ENCODE measurements at regions not wholly inside any gene's neighbourhood (a gene's known extent, or its start where the extent isn't known, plus 50 kb on each side); places are given as distances from the start of the nearest gene placed in this dataset.

GRCh38 chr11:109798521-109798920 lies 294.7 kb upstream of the ZC3H12C start:
- H3K27ac Mint-ChIP-seq = no peak overlapping the region
- H3K27me3 Mint-ChIP-seq = no peaks in the 10 kb centered on the region

GRCh38 chr11:109799604-109800003 lies 293.6 kb upstream of the ZC3H12C start:
- H3K27me3 Mint-ChIP-seq = no peaks in the 10 kb centered on the region
- no peak for ATAC-seq (replicated peaks)
- peaks cover 5% of the 10 kb centered on the region for H3K9me3 Mint-ChIP-seq
- H3K4me3 Mint-ChIP-seq = no peak overlapping the region
- H3K36me3 Mint-ChIP-seq (ENCODE audit: low read depth) = no peaks in the 10 kb centered on the region
- H3K4me1 Mint-ChIP-seq = no peaks in the 10 kb centered on the region
- H3K27ac Mint-ChIP-seq = no peak overlapping the region

More at GRCh38 chr11:109798521-109798920, 294.7 kb upstream of the ZC3H12C start:
- no peak overlapping the region for H3K4me3 Mint-ChIP-seq
- ATAC-seq (replicated peaks) = no peak
- H3K9me3 Mint-ChIP-seq = peaks cover 5% of the 10 kb centered on the region
- H3K4me1 Mint-ChIP-seq = no peaks in the 10 kb centered on the region
- no peaks in the 10 kb centered on the region for H3K36me3 Mint-ChIP-seq (ENCODE audit: low read depth)

- H3K9me3 Mint-ChIP-seq = peaks cover 8% of the 10 kb centered on the region
- H3K36me3 Mint-ChIP-seq (ENCODE audit: low read depth) = no peaks in the 10 kb centered on the region
- H3K4me3 Mint-ChIP-seq = no peak overlapping the region
- no peak for ATAC-seq (replicated peaks)
- no peaks in the 10 kb centered on the region for H3K4me1 Mint-ChIP-seq
- no peaks in the 10 kb centered on the region for H3K27me3 Mint-ChIP-seq
- H3K27ac Mint-ChIP-seq = no peak overlapping the region
These were observed 288.3 kb upstream of the ZC3H12C start for GRCh38 chr11:109804911-109805310.

GRCh38 chr11:109806205-109806604 lies 287.0 kb upstream of the ZC3H12C start:
- no peaks in the 10 kb centered on the region for H3K27me3 Mint-ChIP-seq
- no peak overlapping the region for H3K27ac Mint-ChIP-seq
- H3K9me3 Mint-ChIP-seq = peaks cover 8% of the 10 kb centered on the region
- H3K36me3 Mint-ChIP-seq (ENCODE audit: low read depth) = no peaks in the 10 kb centered on the region
- ATAC-seq (replicated peaks) = no peak
- H3K4me1 Mint-ChIP-seq = no peaks in the 10 kb centered on the region
- no peak overlapping the region for H3K4me3 Mint-ChIP-seq

- H3K36me3 Mint-ChIP-seq (ENCODE audit: low read depth) = no peaks in the 10 kb centered on the region
- no peak overlapping the region for H3K4me3 Mint-ChIP-seq
- no peak overlapping the region for H3K27ac Mint-ChIP-seq
- no peak for ATAC-seq (replicated peaks)
- no peaks in the 10 kb centered on the region for H3K4me1 Mint-ChIP-seq
- H3K27me3 Mint-ChIP-seq = no peaks in the 10 kb centered on the region
- H3K9me3 Mint-ChIP-seq = peaks cover 3% of the 10 kb centered on the region
These were observed 284.6 kb upstream of the ZC3H12C start for GRCh38 chr11:109808569-109808968.

GRCh38 chr11:109814824-109815223 lies 278.4 kb upstream of the ZC3H12C start:
- Mint-ChIP-seq H3K9me3 (no peaks in the 10 kb centered on the region), H3K36me3 (ENCODE audit: low read depth) (no peaks in the 10 kb centered on the region), H3K4me3 (no peak overlapping the region), H3K27ac (no peak overlapping the region), H3K27me3 (no peaks in the 10 kb centered on the region), H3K4me1 (no peaks in the 10 kb centered on the region)
- ATAC-seq (replicated peaks) = no peak

GRCh38 chr11:109815500-109816150 lies 277.6 kb upstream of the ZC3H12C start:
- Mint-ChIP-seq H3K4me3 (no peak overlapping the region), H3K4me1 (no peaks in the 10 kb centered on the region), H3K9me3 (no peaks in the 10 kb centered on the region), H3K27ac (no peak overlapping the region), H3K36me3 (ENCODE audit: low read depth) (no peaks in the 10 kb centered on the region), H3K27me3 (no peaks in the 10 kb centered on the region)
- ATAC-seq (replicated peaks) = no peak

- H3K27ac Mint-ChIP-seq = no peak overlapping the region
- H3K27me3 Mint-ChIP-seq = no peaks in the 10 kb centered on the region
- ATAC-seq (replicated peaks) = no peak
- H3K36me3 Mint-ChIP-seq (ENCODE audit: low read depth) = no peaks in the 10 kb centered on the region
- H3K4me3 Mint-ChIP-seq = no peak overlapping the region
- H3K4me1 Mint-ChIP-seq = no peaks in the 10 kb centered on the region
- H3K9me3 Mint-ChIP-seq = no peaks in the 10 kb centered on the region
These were observed 274.9 kb upstream of the ZC3H12C start for GRCh38 chr11:109818290-109818689.

GRCh38 chr11:109819410-109819809 lies 273.8 kb upstream of the ZC3H12C start:
- no peak overlapping the region for H3K4me3 Mint-ChIP-seq
- H3K4me1 Mint-ChIP-seq = no peaks in the 10 kb centered on the region
- ATAC-seq (replicated peaks) = no peak
- H3K9me3 Mint-ChIP-seq = no peaks in the 10 kb centered on the region
- H3K27me3 Mint-ChIP-seq = no peaks in the 10 kb centered on the region
- no peaks in the 10 kb centered on the region for H3K36me3 Mint-ChIP-seq (ENCODE audit: low read depth)
- H3K27ac Mint-ChIP-seq = no peak overlapping the region

- Mint-ChIP-seq H3K9me3 (no peaks in the 10 kb centered on the region), H3K27me3 (no peaks in the 10 kb centered on the region), H3K36me3 (ENCODE audit: low read depth) (no peaks in the 10 kb centered on the region), H3K4me1 (no peaks in the 10 kb centered on the region), H3K4me3 (no peak overlapping the region), H3K27ac (no peak overlapping the region)
- ATAC-seq (replicated peaks) = no peak
These were observed 271.7 kb upstream of the ZC3H12C start for GRCh38 chr11:109821511-109821910.

- no peaks in the 10 kb centered on the region for H3K27me3 Mint-ChIP-seq
- H3K4me1 Mint-ChIP-seq = no peaks in the 10 kb centered on the region
- H3K9me3 Mint-ChIP-seq = no peaks in the 10 kb centered on the region
- no peaks in the 10 kb centered on the region for H3K36me3 Mint-ChIP-seq (ENCODE audit: low read depth)
- no peak for ATAC-seq (replicated peaks)
- no peak overlapping the region for H3K4me3 Mint-ChIP-seq
- no peak overlapping the region for H3K27ac Mint-ChIP-seq
These were observed 270.6 kb upstream of the ZC3H12C start for GRCh38 chr11:109822436-109823102.

GRCh38 chr11:109828387-109828786 lies 264.8 kb upstream of the ZC3H12C start:
- ATAC-seq (replicated peaks) = no peak
- H3K27ac Mint-ChIP-seq = no peak overlapping the region
- H3K9me3 Mint-ChIP-seq = no peaks in the 10 kb centered on the region
- H3K36me3 Mint-ChIP-seq (ENCODE audit: low read depth) = no peaks in the 10 kb centered on the region
- H3K4me1 Mint-ChIP-seq = no peaks in the 10 kb centered on the region
- H3K27me3 Mint-ChIP-seq = no peaks in the 10 kb centered on the region
- no peak overlapping the region for H3K4me3 Mint-ChIP-seq

- Mint-ChIP-seq H3K9me3 (peaks cover 11% of the 10 kb centered on the region), H3K4me3 (no peak overlapping the region), H3K4me1 (no peaks in the 10 kb centered on the region), H3K27me3 (no peaks in the 10 kb centered on the region), H3K36me3 (ENCODE audit: low read depth) (no peaks in the 10 kb centered on the region), H3K27ac (no peak overlapping the region)
- ATAC-seq (replicated peaks) = no peak
These were observed 255.2 kb upstream of the ZC3H12C start for GRCh38 chr11:109838026-109838425.

GRCh38 chr11:109845437-109845836 lies 247.8 kb upstream of the ZC3H12C start:
- peaks cover 6% of the 10 kb centered on the region for H3K9me3 Mint-ChIP-seq
- H3K27ac Mint-ChIP-seq = no peak overlapping the region
- ATAC-seq (replicated peaks) = no peak
- no peaks in the 10 kb centered on the region for H3K4me1 Mint-ChIP-seq
- H3K4me3 Mint-ChIP-seq = no peak overlapping the region
- no peaks in the 10 kb centered on the region for H3K36me3 Mint-ChIP-seq (ENCODE audit: low read depth)
- H3K27me3 Mint-ChIP-seq = peaks cover 3% of the 10 kb centered on the region

- peaks cover 3% of the 10 kb centered on the region for H3K27me3 Mint-ChIP-seq
- no peaks in the 10 kb centered on the region for H3K9me3 Mint-ChIP-seq
- no peaks in the 10 kb centered on the region for H3K4me1 Mint-ChIP-seq
- no peak overlapping the region for H3K4me3 Mint-ChIP-seq
- H3K36me3 Mint-ChIP-seq (ENCODE audit: low read depth) = no peaks in the 10 kb centered on the region
- H3K27ac Mint-ChIP-seq = no peak overlapping the region
- ATAC-seq (replicated peaks) = no peak
These were observed 245.6 kb upstream of the ZC3H12C start for GRCh38 chr11:109847621-109848020.
